ENCODE measurements at regions not wholly inside any gene's neighbourhood (a gene's known extent, or its start where the extent isn't known, plus 50 kb on each side); places are given as distances from the start of the nearest gene placed in this dataset.
"Not testable (repeated sequence)": the region's sequence is repeated elsewhere in the genome, so short reads cannot be mapped to it uniquely, and the experiment has no call there.

DNA sequence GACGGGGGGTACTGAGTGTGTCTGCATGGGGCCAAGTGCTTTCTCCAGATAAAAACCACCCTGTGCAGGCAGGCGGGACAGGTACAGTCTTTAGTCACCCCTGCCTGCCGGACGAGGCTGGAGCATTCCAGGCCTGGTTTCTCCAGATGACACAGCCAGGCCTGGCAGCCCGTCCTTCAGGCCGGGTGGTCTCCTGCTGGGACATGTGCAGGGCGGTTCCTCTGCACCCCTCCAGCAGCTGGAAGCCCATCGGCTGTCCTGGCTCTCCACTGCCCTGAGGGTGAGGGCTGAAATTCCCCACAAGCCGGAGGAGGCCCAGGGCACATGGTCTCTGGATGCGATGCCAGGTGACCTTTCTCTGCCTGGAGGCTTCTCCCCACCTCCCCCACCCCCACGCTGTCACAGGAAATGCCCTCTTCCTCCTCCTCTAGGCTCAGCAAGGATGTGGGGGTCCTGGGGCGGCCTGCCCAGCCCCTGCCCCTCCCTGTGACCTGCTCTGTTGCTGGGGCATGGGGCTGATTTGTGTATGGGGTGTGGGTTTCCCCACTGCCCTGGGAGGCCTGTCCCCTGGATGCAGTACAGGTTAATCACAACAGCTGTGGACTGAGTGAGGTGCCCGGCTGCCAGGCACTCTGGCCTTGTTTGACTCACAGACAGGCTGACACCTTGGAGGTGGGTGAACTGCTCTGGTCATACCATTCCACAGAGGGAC lies 110.7 kb upstream of the LRPAP1 start:
- no peak for DNase-seq (ENCODE audit: low spot score)
- H3K9me3 Mint-ChIP-seq = no peaks in the 10 kb centered on the region
- H3K4me3 Mint-ChIP-seq = no peak overlapping the region
- H3K4me1 Mint-ChIP-seq (ENCODE audit: low read depth) = no peaks in the 10 kb centered on the region
- no peaks in the 10 kb centered on the region for H3K27me3 Mint-ChIP-seq (ENCODE audit: insufficient read depth)
- H3K36me3 Mint-ChIP-seq (ENCODE audit: low read depth) = no peaks in the 10 kb centered on the region
- intact Hi-C loops (cut with micrococcal nuclease) = no loop called here
- no peak overlapping the region for H3K27ac Mint-ChIP-seq

DNA sequence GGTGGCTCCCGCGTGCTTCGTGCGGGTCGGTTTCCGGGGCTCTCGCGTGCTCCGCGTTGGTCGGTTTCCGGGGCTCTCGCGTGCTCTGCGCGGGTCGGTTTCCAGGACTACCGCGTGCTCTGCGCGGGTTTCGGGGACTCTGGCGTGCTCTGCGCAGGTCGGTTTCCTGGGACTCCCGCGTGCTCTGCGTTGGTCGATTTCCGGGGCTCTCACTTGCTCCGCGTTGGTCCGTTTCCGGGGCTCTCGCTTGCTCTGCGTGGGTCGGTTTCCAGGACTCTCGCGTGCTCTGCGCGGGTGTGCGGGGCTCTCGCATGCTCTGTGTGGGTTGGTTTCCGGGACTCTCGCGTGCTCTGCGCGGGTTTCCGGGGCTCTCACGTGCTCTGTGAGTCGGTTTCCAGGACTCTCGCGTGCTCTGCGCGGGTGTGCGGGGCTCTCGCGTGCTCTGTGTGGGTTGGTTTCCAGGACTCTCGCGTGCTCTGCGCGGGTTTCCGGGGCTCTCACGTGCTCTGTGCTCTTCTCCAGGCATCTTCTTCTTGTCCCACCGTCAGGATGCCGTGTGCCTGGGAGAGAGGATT lies 109.9 kb upstream of the LRPAP1 start:
- H3K27ac Mint-ChIP-seq = no peak overlapping the region
- no peak for DNase-seq (ENCODE audit: low spot score)

GRCh38 chr4:3641501-3641900 lies 109.3 kb upstream of the LRPAP1 start:
- no peak for DNase-seq (ENCODE audit: low spot score)
- Mint-ChIP-seq H3K36me3 (ENCODE audit: low read depth) (no peaks in the 10 kb centered on the region), H3K4me1 (ENCODE audit: low read depth) (no peaks in the 10 kb centered on the region), H3K27me3 (ENCODE audit: insufficient read depth) (no peaks in the 10 kb centered on the region), H3K9me3 (no peaks in the 10 kb centered on the region), H3K4me3 (no peak overlapping the region), H3K27ac (no peak overlapping the region)
- intact Hi-C loops (cut with micrococcal nuclease) = no loop called here

More for the DNA sequence above, 109.9 kb upstream of the LRPAP1 start:
- Mint-ChIP-seq H3K4me1 (ENCODE audit: low read depth) (no peaks in the 10 kb centered on the region), H3K36me3 (ENCODE audit: low read depth) (no peaks in the 10 kb centered on the region), H3K27me3 (ENCODE audit: insufficient read depth) (no peaks in the 10 kb centered on the region), H3K4me3 (no peak overlapping the region), H3K9me3 (no peaks in the 10 kb centered on the region)
- intact Hi-C loops (cut with micrococcal nuclease) = no loop called here

DNA sequence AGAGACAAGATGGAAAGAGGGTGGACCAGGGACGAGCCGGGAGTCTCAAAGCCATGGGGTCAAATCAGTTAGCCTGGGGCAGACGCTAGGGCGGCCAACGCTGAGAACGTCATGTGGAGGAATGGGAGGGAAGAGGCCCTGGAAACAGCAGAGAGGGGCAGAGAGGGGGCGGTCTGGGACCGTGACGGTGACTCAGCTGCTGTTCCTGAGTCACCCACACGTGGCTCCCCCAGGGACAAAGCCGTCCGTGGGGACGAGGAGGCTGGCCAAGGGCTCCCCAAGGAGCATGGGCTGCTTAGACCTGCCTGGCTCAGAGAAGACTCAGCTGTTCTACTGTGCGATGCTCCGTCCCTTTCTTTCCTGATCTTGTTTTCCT lies 108.4 kb upstream of the LRPAP1 start:
- DNase-seq (ENCODE audit: low spot score) = no peak
- Mint-ChIP-seq H3K27ac (no peak overlapping the region), H3K36me3 (ENCODE audit: low read depth) (no peaks in the 10 kb centered on the region), H3K4me1 (ENCODE audit: low read depth) (no peaks in the 10 kb centered on the region), H3K27me3 (ENCODE audit: insufficient read depth) (no peaks in the 10 kb centered on the region), H3K4me3 (no peak overlapping the region), H3K9me3 (no peaks in the 10 kb centered on the region)
- intact Hi-C loops (cut with micrococcal nuclease) = no loop called here

DNA sequence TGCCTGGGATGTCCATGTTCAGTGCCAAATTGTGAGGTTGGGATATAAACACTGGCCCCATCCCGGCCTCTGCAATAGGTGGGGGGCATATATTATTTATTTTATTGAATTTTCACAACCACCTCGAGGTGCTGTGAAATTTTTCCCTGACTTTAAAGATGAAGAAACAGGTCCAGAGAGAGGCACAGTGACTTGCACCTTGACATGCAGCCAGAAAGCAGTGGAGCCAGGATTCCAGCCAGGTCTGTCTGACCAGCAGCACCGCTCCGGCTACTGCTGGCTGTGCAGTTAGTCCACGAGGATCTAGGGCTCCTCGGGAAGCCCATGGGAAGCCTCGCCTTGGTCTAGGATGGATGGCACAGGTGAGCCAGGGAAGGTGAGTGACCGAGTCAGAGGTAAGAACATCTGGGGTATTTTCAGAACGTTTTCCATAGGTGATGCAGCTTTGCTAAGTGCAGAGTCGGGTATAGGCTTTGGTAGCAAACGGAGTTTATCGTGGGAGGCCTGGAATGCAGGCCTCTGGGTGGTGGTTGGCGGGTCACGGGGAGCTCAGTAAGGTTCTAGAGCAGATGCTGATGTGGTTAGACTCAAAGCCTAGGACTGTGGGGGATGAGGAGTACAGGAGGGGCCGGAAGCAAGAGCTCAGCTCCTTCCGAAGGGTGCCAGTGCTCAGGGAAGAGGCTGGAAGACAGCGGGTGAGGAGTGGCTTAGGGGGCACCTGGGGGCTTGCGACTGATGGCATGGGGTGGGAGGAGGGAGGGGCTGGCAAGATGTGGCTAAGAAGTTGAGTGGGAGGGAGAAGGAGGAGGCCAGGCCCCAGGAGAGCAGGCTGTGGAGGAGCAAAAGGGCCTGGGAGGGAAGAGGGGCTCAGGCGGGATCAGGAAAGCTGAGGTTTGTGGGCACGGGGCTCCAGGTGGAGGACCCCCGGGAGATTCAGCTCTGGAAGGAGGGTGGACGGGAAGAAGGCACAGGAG lies 107.7 kb upstream of the LRPAP1 start:
- Mint-ChIP-seq H3K27me3 (ENCODE audit: insufficient read depth) (no peaks in the 10 kb centered on the region), H3K27ac (no peak overlapping the region), H3K4me3 (no peak overlapping the region), H3K9me3 (no peaks in the 10 kb centered on the region), H3K4me1 (ENCODE audit: low read depth) (no peaks in the 10 kb centered on the region), H3K36me3 (ENCODE audit: low read depth) (no peaks in the 10 kb centered on the region)
- intact Hi-C loops (cut with micrococcal nuclease) = no loop called here
- no peak for DNase-seq (ENCODE audit: low spot score)

GRCh38 chr4:3638080-3638795 lies 106.0 kb upstream of the LRPAP1 start:
- no peak for DNase-seq (ENCODE audit: low spot score)
- no peaks in the 10 kb centered on the region for H3K36me3 Mint-ChIP-seq (ENCODE audit: low read depth)
- intact Hi-C loops (cut with micrococcal nuclease) = no loop called here
- no peak overlapping the region for H3K4me3 Mint-ChIP-seq
- no peaks in the 10 kb centered on the region for H3K27me3 Mint-ChIP-seq (ENCODE audit: insufficient read depth)
- H3K4me1 Mint-ChIP-seq (ENCODE audit: low read depth) = no peaks in the 10 kb centered on the region
- no peak overlapping the region for H3K27ac Mint-ChIP-seq
- no peaks in the 10 kb centered on the region for H3K9me3 Mint-ChIP-seq

DNA sequence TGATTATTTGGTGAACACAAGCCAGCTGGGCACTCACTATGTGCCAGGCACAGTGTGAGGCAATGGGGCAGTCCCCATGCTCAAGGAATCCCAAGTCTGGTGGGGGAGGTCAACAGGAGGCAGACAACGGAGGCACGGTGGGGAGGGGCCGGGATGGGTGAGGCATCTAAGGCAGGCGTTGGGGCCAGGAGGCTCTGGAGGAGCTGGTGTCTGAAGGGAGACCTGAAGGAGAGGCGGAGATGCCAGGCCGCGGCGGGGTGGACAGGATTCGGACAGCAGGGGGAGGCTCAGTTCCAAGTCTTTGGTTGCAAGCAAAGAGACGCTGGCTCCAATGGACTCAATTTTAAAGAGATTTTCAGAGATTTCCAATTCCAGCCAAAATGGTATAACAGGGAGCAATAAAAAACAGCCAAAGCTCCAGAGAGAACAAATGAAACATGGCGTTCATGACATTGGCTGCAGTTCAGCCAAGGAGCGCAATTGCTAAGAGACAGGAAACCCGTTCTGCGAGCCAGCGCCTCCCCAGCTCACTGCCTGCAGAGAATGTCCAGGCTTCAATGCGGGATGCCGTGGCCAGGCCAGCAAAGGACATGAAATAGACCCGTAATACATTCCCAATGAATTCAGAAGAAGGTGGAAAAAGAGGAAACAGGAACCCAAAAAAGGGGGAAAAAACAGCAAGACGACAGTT lies 105.2 kb upstream of the LRPAP1 start:
- H3K4me3 Mint-ChIP-seq = no peak overlapping the region
- DNase-seq (ENCODE audit: low spot score) = no peak
- no peak overlapping the region for H3K27ac Mint-ChIP-seq
- no peaks in the 10 kb centered on the region for H3K36me3 Mint-ChIP-seq (ENCODE audit: low read depth)
- no peaks in the 10 kb centered on the region for H3K4me1 Mint-ChIP-seq (ENCODE audit: low read depth)
- intact Hi-C loops (cut with micrococcal nuclease) = no loop called here
- H3K27me3 Mint-ChIP-seq (ENCODE audit: insufficient read depth) = no peaks in the 10 kb centered on the region
- no peaks in the 10 kb centered on the region for H3K9me3 Mint-ChIP-seq

- H3K4me1 Mint-ChIP-seq (ENCODE audit: low read depth) = no peaks in the 10 kb centered on the region
- no peak overlapping the region for H3K4me3 Mint-ChIP-seq
- no peaks in the 10 kb centered on the region for H3K27me3 Mint-ChIP-seq (ENCODE audit: insufficient read depth)
- DNase-seq (ENCODE audit: low spot score) = no peak
- intact Hi-C loops (cut with micrococcal nuclease) = no loop called here
- H3K27ac Mint-ChIP-seq = no peak overlapping the region
- no peaks in the 10 kb centered on the region for H3K36me3 Mint-ChIP-seq (ENCODE audit: low read depth)
- H3K9me3 Mint-ChIP-seq = no peaks in the 10 kb centered on the region
Measured at GRCh38 chr4:3636646-3637320, 104.6 kb upstream of the LRPAP1 start.

- H3K4me3 Mint-ChIP-seq; H3K27ac Mint-ChIP-seq; H3K4me1 Mint-ChIP-seq (ENCODE audit: low read depth); H3K36me3 Mint-ChIP-seq (ENCODE audit: low read depth); DNase-seq (ENCODE audit: low spot score); H3K27me3 Mint-ChIP-seq (ENCODE audit: insufficient read depth); H3K9me3 Mint-ChIP-seq; intact Hi-C loops (cut with micrococcal nuclease): not testable (repeated sequence)
Measured at GRCh38 chr4:3636020-3636419, 103.8 kb upstream of the LRPAP1 start.

DNA sequence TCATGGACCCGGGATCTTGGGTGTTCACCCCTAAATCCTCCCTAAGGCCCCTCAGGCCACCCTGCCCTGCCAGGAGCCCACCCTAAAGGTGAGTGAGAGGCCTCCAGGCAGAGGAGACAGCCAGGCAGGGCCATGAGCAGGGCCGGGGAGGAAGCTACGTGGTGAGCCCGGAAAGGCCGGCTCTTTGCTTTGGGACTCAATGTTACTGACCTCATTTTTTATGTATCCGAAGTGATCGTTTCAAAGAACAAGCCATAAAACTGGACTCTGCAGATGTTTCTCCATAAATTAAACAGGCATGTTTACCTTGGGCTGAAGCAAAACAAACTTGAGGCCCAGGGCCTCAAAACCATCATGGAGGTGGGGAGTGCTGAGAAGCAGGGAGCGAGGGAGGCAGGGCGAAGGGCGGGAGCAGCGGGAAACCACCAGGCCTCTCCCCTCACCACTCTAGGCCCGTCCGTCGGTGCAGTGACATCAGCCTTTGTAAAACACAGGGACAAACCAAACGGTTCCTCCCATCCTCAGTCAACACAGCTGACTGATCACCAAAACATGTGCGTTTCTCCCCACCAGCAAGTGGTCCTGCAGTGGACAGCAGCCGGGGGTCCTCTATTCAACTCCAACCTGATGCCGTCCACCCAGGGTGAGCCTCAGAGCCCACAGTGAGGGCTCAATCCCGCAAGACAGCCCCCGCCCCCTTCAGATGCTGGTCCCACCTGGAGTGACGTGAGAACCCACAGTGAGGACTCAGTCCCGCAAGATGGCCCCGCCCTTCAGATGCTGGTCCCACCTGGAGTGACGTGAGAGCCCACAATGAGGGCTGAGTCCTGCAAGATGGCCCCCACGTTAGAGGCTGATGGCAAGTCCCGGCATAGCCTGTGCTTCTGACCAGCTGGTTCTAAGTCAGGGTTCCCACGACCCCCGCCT lies 102.9 kb upstream of the LRPAP1 start:
- no peak for DNase-seq (ENCODE audit: low spot score)
- intact Hi-C loops (cut with micrococcal nuclease) = no loop called here
- no peaks in the 10 kb centered on the region for H3K9me3 Mint-ChIP-seq
- H3K4me1 Mint-ChIP-seq (ENCODE audit: low read depth) = no peaks in the 10 kb centered on the region
- no peaks in the 10 kb centered on the region for H3K36me3 Mint-ChIP-seq (ENCODE audit: low read depth)
- no peaks in the 10 kb centered on the region for H3K27me3 Mint-ChIP-seq (ENCODE audit: insufficient read depth)
- no peak overlapping the region for H3K27ac Mint-ChIP-seq
- H3K4me3 Mint-ChIP-seq = no peak overlapping the region

DNA sequence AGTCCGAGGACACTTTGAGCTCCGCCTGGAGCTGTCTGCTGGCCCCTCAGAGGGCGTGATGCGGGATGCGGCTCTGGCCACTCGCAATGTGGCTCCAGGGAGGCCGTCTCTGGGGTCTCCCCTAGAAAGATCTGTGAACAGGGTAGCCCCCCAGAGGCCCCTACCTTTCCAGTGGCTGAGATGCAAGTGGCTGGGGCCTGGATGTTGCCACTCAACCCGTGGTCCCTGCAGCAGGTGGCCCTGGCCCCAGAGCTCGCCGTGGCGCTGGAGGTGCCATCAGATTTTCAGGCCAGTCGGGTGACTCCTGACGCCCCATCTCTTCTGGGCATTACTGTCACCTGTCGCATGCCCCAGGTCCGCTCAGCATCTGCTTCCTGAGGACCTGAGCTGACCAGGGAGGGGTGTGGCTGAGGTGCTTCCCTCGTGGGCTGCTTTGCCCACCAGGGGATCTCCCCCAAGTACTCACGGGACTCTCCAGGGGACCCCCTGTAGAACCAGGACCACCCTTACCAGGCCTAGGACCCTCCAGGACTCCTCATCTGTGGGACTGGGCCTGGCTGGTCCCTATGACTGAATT lies 102.1 kb upstream of the LRPAP1 start:
- no peak for DNase-seq (ENCODE audit: low spot score)
- Mint-ChIP-seq H3K27me3 (ENCODE audit: insufficient read depth) (no peaks in the 10 kb centered on the region), H3K9me3 (no peaks in the 10 kb centered on the region), H3K4me1 (ENCODE audit: low read depth) (no peaks in the 10 kb centered on the region), H3K27ac (no peak overlapping the region), H3K4me3 (no peak overlapping the region), H3K36me3 (ENCODE audit: low read depth) (no peaks in the 10 kb centered on the region)
- intact Hi-C loops (cut with micrococcal nuclease) = no loop called here
